Natural killer cell (primary cell): ENCODE measurements at regions not wholly inside any gene's neighbourhood (a gene's known extent, or its start where the extent isn't known, plus 50 kb on each side); places are given as distances from the start of the nearest gene placed in this dataset.

Source experiments
- ATAC-seq, 3 donors: fragments of 150-1000 bp in 2 of 3; fragments of 200-7000 bp in 1 of 3; cut with Tn5 transposase; 1 replicate in 1 of 3; 2 replicates in 2 of 3; pipeline ENCODE4 v1.10.0; 2021; ENCODE audit warnings: mild to moderate bottlenecking in 2 of 3, moderate library complexity in 2 of 3
- DNase-seq, 2 donors: peaks; one replicate each; pipeline versions ENCODE4 v3.0.0 to v3.0.0-alpha.2; 2013 to 2021; ENCODE audit warnings: mixed read lengths in 1 of 2
- H3K27ac ChIP-seq: one replicate; pipeline ENCODE4 v1.5.1; 2013; ENCODE audit warnings: mild to moderate bottlenecking, low read length
- H3K27me3 ChIP-seq: one replicate; pipeline ENCODE4 v1.6.1; 2013; ENCODE audit warnings: low read length; ENCODE audit not compliant: control insufficient read depth, insufficient read depth
- H3K36me3 ChIP-seq: one replicate; pipeline ENCODE4 v1.6.1; 2013; ENCODE audit warnings: low read length; ENCODE audit not compliant: control insufficient read depth, insufficient read depth
- H3K4me1 ChIP-seq: one replicate; pipeline ENCODE4 v1.6.1; 2013; ENCODE audit warnings: low read length; ENCODE audit not compliant: control insufficient read depth, insufficient read depth
- H3K4me3 ChIP-seq: one replicate; pipeline ENCODE4 v1.5.1; 2013; ENCODE audit warnings: low read length
- H3K9me3 ChIP-seq: one replicate; pipeline ENCODE4 v1.6.1; 2013; ENCODE audit warnings: low read length; ENCODE audit not compliant: control insufficient read depth, insufficient read depth
- H3K27ac Mint-ChIP-seq, 2 donors: one replicate each; pipeline ENCODE4 v1.8.0; 2022; ENCODE audit warnings: mild to moderate bottlenecking in 2 of 2, mixed read lengths in 2 of 2, moderate library complexity in 1 of 2
- H3K27me3 Mint-ChIP-seq, 2 donors: one replicate each; pipeline ENCODE4 v1.8.0; 2022; ENCODE audit warnings: low read depth in 2 of 2, mixed read lengths in 2 of 2
- H3K36me3 Mint-ChIP-seq: one replicate; pipeline ENCODE4 v1.8.0; 2022; ENCODE audit warnings: mixed read lengths
- H3K4me1 Mint-ChIP-seq, 2 donors: one replicate each; pipeline ENCODE4 v1.8.0; 2022; ENCODE audit warnings: mixed read lengths in 2 of 2
- H3K4me3 Mint-ChIP-seq: one replicate; pipeline ENCODE4 v1.8.0; 2022; ENCODE audit warnings: mild to moderate bottlenecking, moderate library complexity, mixed read lengths
- H3K9me3 Mint-ChIP-seq, 2 donors: one replicate each; pipeline ENCODE4 v1.8.0; 2022; ENCODE audit warnings: mixed read lengths in 2 of 2
- WGBS: methylation state at CpG from one replicate; pipeline ENCODE4 v1.1.7; 2013; ENCODE audit warnings: missing lambda C conversion rate; ENCODE audit not compliant: insufficient coverage; 5-methylcytosine and 5-hydroxymethylcytosine counted together
- intact Hi-C: fragments of 100-400 bp; cut with micrococcal nuclease; formaldehyde crosslinking; loops from one replicate; pipeline ENCODE4 v1.14.2; 2022
- TF ChIP-seq, protein P1 (sequence below): fragments of 200-600 bp; IDR thresholded peaks from one replicate; pipeline ENCODE4 v1.8.0; 2022; ENCODE audit warnings: antibody characterized with exemption

- H3K36me3 ChIP-seq = no peaks in the 10 kb centered on the region
- Mint-ChIP-seq H3K27ac (no peak overlapping the region), H3K9me3 (peaks cover 19 to 20% of the 10 kb centered on the region in 2 donors), H3K4me1 (no peaks in the 10 kb centered on the region), H3K36me3 (peaks cover 6% of the 10 kb centered on the region), H3K27me3 (no peaks in the 10 kb centered on the region), H3K4me3 (no peak overlapping the region)
- intact Hi-C loops = no loop called here
- no peak overlapping the region for H3K27ac ChIP-seq
- no peak overlapping the region for H3K4me3 ChIP-seq
- ATAC-seq (no peak), DNase-seq (no peak)
- WGBS = 82% methylated on average over 2 of the region's 2 CpGs
- peaks cover 10% of the 10 kb centered on the region for H3K9me3 ChIP-seq
- H3K27me3 ChIP-seq = no peaks in the 10 kb centered on the region
- TF ChIP-seq, protein P1, sequence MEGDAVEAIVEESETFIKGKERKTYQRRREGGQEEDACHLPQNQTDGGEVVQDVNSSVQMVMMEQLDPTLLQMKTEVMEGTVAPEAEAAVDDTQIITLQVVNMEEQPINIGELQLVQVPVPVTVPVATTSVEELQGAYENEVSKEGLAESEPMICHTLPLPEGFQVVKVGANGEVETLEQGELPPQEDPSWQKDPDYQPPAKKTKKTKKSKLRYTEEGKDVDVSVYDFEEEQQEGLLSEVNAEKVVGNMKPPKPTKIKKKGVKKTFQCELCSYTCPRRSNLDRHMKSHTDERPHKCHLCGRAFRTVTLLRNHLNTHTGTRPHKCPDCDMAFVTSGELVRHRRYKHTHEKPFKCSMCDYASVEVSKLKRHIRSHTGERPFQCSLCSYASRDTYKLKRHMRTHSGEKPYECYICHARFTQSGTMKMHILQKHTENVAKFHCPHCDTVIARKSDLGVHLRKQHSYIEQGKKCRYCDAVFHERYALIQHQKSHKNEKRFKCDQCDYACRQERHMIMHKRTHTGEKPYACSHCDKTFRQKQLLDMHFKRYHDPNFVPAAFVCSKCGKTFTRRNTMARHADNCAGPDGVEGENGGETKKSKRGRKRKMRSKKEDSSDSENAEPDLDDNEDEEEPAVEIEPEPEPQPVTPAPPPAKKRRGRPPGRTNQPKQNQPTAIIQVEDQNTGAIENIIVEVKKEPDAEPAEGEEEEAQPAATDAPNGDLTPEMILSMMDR = no peak
- H3K4me1 ChIP-seq = no peaks in the 10 kb centered on the region
These were observed 1394.3 kb upstream of the SLC10A2 start for GRCh38 chr13:104460554-104460953.

DNA sequence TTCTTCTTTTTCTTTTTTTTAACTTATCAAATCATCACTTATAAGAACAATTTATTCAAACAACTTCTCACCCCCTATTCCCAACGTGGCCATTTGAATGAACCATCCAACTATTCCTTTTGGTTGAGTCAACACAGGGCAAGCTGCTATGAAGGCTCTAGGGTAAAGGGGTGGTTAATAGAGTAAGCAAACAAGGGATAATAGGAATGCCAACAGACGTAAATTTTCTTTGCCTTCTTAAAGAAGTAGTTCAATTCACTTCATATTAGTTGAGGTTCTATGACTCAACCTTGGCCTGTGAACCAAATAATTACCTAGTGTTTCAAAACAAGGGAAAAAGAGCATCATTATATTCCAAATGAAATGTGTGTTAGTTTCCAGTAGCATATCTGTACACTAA is 1383.8 kb upstream of the SLC10A2 start:
- Histone ChIP-seq H3K27me3 (no peaks in the 10 kb centered on the region), H3K27ac (no peak overlapping the region), H3K36me3 (no peaks in the 10 kb centered on the region), H3K4me1 (no peaks in the 10 kb centered on the region), H3K9me3 (no peaks in the 10 kb centered on the region), H3K4me3 (no peak overlapping the region)
- no peak overlapping the region for H3K27ac Mint-ChIP-seq
- H3K27me3 Mint-ChIP-seq = no peaks in the 10 kb centered on the region
- intact Hi-C loops = no loop called here
- TF ChIP-seq, protein P1 = no peak
- no peak for DNase-seq
- ATAC-seq = no peak
- H3K9me3 Mint-ChIP-seq = peaks cover 27 to 41% of the 10 kb centered on the region in 2 donors
- H3K4me3 Mint-ChIP-seq = no peak overlapping the region
- peaks cover 14% of the 10 kb centered on the region for H3K36me3 Mint-ChIP-seq
- H3K4me1 Mint-ChIP-seq = no peaks in the 10 kb centered on the region
- WGBS = no CpG with 5 or more reads among the region's 2 CpGs

DNA sequence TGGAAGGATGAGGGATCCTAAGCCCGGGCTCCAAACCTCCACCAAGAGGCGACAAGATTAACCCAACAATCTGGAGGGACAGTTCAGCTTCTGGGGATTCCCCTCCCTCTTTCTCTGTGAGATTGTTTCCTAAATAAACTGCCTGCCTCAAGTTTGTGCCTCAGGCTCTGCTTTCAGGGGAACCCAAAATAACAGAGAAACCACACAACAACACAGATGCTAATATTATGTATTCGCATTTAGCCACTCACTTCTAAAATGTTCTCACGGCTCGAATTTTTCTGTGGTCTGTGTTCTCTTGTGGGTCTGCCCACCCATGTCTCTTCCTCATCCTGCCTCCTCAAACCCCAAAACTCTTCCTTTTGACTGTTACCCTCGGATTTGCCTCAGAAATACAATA is 1381.1 kb upstream of the SLC10A2 start:
- Mint-ChIP-seq H3K4me3 (no peak overlapping the region), H3K4me1 (no peaks in the 10 kb centered on the region), H3K27ac (no peak overlapping the region), H3K36me3 (peaks cover 14% of the 10 kb centered on the region), H3K27me3 (no peaks in the 10 kb centered on the region), H3K9me3 (peaks cover 26 to 43% of the 10 kb centered on the region in 2 donors)
- 75% methylated on average over 6 of the region's 6 CpGs for WGBS
- ATAC-seq (no peak), DNase-seq (no peak)
- Histone ChIP-seq H3K9me3 (no peaks in the 10 kb centered on the region), H3K27me3 (no peaks in the 10 kb centered on the region), H3K4me1 (no peaks in the 10 kb centered on the region), H3K36me3 (no peaks in the 10 kb centered on the region), H3K4me3 (no peak overlapping the region), H3K27ac (no peak overlapping the region)
- intact Hi-C loops = no loop called here
- TF ChIP-seq, protein P1 = no peak

GRCh38 chr13:104442536-104442935 is 1376.3 kb upstream of the SLC10A2 start:
- Mint-ChIP-seq H3K27me3 (no peaks in the 10 kb centered on the region), H3K4me1 (no peaks in the 10 kb centered on the region)
- H3K27ac ChIP-seq = no peak overlapping the region

More at GRCh38 chr13:104442536-104442935, 1376.3 kb upstream of the SLC10A2 start:
- TF ChIP-seq, protein P1 = no peak
- 74% methylated on average over 3 of the region's 3 CpGs for WGBS
- ATAC-seq = no peak
- peaks cover 12 to 22% of the 10 kb centered on the region in 2 donors for H3K9me3 Mint-ChIP-seq
- intact Hi-C loops = no loop called here
- peaks cover under 1% of the 10 kb centered on the region for H3K36me3 Mint-ChIP-seq
- no peak for DNase-seq
- Histone ChIP-seq H3K4me1 (no peaks in the 10 kb centered on the region), H3K36me3 (no peaks in the 10 kb centered on the region), H3K4me3 (no peak overlapping the region), H3K27me3 (no peaks in the 10 kb centered on the region), H3K9me3 (no peaks in the 10 kb centered on the region)
- no peak overlapping the region for H3K27ac Mint-ChIP-seq
- no peak overlapping the region for H3K4me3 Mint-ChIP-seq
